Stimulated activated CD4-positive, alpha-beta T cell treated with anti-CD3 and anti-CD28 coated beads, Interleukin-1b, Interleukin-23, amount 100 ng/mL, for 48 hours (primary cell): ENCODE measurements at regions not wholly inside any gene's neighbourhood (a gene's known extent, or its start where the extent isn't known, plus 50 kb on each side); places are given as distances from the start of the nearest gene placed in this dataset.
A peak's percentile ranks its signal among the peaks of the same experiment; 100 is the strongest.
"Not testable (repeated sequence)": the region's sequence is repeated elsewhere in the genome, so short reads cannot be mapped to it uniquely, and the experiment has no call there.

ENCODE experiments used
- DNase-seq: peaks from one replicate; pipeline ENCODE4 v3.0.0-alpha.2; 2020

DNA sequence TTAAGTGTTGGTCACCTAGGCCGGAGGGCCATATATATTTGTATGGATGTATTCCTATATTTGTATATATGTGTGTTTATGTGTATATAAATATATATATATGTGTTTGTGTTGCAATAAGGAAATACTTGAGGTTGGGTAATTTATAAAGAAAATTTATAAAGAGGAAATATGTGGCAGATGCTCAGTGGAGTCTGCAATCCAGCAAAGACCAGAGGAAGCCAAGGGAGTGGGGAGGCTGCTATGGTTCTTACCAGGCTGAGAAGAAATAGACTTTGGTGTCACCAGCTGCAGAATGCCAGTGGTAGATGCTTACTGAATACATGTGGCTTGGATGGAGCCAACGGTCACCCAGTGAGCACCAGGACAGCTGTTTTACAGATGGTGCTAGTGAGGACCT lies 97.4 kb upstream of the ELOVL5 start:
- no peak for DNase-seq

GRCh38 chr6:53441761-53442160 lies 93.0 kb upstream of the ELOVL5 start:
- no peak for DNase-seq

- peak; percentile 38 for DNase-seq
Measured at GRCh38 chr6:53441035-53441493, 92.3 kb upstream of the ELOVL5 start.

DNA sequence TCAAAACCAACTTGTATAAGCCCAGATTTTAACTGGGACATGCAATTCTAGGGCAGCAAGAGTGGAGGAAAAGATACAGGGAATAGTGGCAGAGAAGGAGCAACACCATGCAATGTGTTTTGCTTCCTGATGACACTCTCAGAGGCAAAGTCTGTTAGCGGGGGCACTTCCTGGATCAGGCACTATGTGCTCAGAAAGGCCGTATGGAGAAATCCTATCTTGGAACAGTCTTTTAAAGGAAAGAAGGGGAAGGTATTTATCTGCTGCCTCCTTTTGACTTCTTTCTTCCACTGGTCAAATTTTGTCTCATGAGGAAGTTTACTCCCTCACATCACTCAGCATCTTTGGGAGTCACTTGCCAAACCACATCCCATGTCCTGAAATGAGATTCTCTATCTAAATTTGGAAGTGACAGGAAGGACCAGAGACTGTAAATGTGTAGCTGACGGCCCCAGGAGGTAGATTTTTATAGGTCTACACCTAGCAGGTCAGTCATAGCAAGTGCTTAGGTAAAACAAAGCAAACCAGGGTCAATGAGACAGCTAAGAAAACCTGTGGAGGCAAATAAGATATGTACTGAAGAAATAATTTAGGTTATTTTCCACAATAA lies 91.7 kb upstream of the ELOVL5 start:
- no peak for DNase-seq

DNA sequence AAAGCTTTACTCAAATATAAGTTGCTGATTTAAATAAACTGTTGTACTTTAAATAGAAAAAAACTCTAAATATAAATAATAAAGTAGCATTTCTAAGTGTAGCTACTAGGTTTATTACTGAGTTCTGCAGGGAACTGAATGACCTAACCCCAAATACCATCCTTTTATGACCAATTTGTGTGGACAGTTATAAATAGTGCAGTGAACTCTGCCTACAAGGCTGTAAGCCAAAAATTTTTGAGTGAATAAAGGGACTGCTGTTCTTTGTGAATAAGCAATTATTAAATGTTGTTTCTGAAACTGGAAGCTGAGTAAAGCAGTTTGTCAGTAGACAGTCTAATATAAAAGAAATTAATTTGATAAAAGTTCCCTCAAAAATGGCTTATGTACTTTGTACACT lies 90.8 kb upstream of the ELOVL5 start:
- no peak for DNase-seq

DNA sequence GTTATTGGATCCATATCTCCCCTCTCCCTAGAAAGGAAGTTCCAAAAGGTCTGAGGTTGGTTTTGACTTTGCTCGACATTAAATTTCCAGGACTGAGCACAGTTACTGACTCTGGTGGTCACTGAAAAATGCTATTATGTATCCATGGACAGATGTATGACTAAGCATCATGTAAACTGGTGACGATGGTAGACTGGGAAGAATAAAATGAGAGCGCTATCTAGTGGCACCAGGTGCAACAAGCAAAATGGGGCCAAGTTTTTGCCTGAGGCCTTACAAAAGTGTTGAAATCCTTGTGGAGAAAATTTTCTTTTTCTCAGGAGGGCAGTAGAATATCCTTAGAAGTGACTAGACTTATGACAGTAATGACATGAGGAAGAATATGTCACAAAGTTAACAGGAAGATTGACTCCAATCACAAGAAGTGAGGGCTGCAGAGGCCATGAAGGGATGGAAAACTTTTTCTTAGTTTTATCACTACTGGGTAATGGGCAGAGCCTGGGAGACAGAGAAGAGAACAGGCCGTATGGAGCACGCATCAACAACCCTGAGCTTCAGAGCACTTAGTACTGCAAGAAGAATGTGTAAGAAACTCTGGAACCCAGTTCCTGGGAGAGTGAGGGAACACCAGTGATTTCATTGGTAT lies 88.9 kb upstream of the ELOVL5 start:
- no peak for DNase-seq

DNA sequence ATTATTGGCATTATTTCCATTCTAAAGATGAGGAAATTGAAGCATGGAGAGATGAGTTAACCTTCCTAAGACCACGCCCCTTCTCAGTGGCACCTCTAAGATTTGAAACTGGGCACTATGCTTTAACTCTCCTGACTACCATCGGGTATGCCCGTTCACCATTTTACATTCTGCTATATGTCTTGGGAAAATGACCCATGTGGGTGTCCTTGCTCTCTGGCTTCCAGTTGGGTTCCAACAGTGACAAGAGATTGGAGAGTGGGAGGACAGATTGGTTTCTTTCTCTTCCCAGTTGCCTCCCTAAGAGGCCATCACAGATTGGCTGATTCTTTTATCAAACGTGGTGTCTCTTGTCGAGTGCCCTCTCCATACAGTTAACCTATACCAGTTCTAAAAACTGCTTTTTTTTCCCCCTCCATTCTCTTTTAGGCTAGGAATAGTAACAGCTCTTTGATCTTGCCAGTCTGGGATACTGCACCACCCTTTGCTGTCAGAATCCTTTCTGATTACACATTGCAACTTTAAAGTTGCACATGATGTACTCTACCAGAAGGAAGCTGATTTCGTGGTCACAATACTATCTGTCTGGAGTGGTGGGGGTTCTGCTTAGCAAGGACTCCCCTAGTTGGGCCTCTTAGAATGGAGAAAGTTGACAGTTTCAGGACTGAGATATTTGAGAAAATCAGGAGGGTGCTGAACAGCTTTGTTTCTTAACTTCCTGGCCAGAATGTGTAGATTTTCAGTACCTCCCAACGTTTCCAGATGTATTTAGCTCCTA lies 88.0 kb upstream of the ELOVL5 start:
- no peak for DNase-seq

- no peak for DNase-seq
Measured at GRCh38 chr6:53433951-53434285, 85.2 kb upstream of the ELOVL5 start.

DNA sequence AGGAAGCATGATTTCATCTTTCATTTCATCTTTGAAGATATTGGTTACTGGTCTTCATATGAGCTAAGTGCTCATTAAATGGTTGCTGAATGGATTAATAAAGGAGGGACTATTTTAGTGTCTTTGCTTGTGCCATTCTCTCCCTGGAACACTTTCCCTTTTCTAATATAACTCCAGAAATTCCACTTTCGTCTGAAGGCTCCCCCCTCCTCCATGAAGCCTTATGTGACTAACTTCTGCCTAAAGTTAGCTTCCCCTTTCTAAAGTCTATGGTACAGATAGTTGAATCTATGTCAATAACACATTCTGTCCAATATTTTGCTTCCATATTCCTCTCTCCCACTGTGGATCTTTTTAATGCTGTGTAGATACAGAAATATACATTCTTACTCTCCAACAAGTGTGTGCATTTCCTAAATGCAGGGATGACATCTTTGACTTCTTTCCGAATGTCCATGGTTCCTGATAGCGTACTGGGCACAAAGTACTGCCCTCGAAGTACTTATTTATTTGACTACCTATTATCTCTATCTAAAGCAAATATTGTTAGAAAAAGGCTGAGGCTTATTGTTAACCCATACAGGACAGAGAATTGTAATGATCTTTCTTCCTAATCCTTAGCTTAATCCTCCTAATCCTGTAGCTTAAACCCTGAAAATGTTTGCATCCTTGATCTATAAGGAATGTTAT lies 84.7 kb upstream of the ELOVL5 start:
- no peak for DNase-seq

- DNase-seq, result no peak
Measured at GRCh38 chr6:53432318-53433161, 83.8 kb upstream of the ELOVL5 start.

DNA sequence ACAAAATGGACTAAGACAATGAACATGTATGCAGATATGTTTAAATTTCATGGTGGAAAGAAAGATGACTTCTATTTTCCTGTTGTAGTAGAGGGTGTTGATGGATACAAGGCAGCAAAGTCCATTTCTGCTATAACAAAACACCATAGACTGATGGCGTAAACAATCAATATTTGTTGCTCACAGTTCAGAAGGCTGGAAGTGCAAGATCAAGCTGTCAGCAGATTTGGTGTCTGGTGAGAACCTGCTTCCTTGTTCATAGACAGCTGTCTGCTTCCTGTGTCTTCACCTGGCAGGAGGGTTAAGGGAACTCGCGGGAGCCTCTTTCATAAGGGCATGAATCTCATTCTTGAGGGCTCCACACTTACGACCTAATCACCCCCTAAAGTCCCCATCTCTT lies 83.0 kb upstream of the ELOVL5 start:
- DNase-seq, result no peak

GRCh38 chr6:53429401-53429800 lies 80.7 kb upstream of the ELOVL5 start:
- no peak for DNase-seq

DNA sequence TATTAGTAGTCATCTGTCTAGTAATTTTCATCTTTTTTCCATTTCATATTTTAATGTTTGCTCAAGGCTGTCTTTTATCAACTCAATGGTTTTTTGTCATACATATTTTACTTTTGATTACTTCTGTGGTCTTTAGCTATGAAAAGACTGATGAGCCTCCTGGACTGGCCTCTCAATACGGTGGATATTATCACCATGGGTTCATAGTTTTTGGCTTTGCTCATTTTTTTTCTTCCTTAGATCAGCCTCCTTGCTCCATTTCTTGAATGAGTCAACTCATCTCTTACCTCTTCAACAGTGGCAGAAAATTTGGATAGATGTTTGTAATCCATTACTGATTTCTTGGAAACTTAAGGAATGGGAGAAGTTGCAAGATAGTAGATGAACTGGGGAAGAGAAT lies 80.1 kb upstream of the ELOVL5 start:
- no peak for DNase-seq

- no peak for DNase-seq
Measured at GRCh38 chr6:53426667-53427270, 78.0 kb upstream of the ELOVL5 start.

DNA sequence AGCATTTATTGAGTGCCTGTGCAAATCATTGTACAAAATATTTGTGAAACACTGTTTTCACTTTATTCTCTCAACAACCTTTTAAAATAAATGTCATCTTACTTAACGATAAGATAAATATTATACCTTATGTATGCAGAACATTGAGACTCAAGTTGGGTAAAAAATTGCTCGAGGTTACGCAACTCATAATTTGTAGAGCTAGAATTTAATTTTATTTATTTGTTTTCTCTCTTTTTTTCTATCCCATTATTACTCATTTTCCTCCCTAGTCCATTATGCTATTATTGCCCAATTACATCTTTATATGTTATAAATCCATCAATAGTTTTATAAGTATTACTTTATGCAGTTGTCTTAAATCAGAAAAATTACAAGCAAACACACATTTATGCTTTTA lies 77.4 kb upstream of the ELOVL5 start:
- DNase-seq, result no peak

DNA sequence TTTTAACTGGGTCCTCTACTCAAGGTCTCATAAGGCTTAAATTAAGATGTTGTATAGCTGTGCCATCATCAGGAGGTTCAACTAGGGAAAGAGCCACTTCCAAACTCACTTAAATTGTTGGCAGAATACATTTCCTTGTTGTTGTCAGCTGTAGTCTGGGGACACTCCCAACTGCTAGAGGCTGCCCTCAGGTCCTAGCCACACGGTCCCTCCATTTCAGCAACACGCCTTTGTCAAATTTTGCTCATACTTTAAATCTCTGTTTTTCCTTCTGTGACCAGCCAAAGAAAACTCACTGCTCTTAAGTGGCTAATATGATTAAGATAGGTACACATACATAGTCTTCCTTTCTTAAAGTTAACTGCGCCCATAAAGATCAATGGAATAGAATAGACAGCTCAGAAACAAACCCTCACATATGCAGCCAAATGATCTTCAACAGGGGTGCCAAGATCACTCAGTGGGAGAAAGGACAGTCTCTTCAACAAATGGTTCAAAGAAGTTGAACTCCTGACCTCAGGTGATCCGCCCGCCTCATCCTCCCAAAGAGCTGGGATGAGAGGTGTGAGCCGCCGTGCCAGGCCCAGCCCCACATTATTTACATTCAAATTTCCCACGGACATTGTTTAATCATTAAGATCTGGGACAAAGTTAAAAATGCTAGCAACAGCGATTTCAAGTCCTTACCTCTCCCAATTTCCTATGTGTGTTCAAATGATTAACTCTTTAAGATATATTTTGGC lies 76.4 kb upstream of the ELOVL5 start:
- no peak for DNase-seq

DNA sequence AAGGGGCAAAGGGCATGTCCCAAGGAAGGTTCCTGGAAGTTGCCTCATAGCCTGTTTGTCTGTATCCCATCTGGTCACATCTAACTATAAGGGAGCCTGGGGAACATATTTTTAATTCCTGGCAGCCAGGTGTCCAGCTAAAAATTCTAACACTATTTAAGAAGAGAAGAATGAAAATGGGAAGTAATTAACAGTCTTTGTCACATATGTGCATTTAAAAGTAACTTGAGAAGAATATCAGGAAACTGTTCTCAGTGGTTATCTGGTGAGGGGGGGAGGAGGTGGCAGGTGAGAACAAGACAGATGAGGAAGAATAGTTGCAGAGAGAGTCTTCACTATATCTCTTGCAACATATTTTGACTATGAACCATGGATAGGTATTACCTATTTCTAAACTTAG lies 75.5 kb upstream of the ELOVL5 start:
- DNase-seq, result no peak

DNA sequence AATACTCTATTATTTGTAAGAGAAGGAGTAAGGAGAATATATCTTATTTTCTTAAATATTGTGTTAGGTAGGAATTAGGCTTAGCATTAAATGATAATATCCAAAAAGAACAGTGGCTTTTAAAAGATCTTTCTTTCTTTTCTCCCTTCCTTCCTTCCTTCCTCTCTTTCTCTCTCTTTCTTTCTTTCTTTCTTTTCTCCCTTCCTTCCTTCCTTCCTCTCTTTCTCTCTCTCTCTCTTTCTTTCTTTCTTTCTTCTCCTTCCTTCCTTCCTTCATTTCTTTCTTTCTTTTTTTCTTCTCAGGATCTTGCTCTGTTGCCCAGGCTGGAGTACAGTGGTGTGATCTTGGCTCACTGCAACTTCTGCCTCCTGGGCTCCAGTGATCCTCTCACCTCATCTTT lies 74.8 kb upstream of the ELOVL5 start:
- not testable (repeated sequence) for DNase-seq

GRCh38 chr6:53419026-53419425 lies 70.3 kb upstream of the ELOVL5 start:
- no peak for DNase-seq

- no peak for DNase-seq
Measured at GRCh38 chr6:53418288-53418687, 69.5 kb upstream of the ELOVL5 start.

- no peak for DNase-seq
Measured at GRCh38 chr6:53417141-53417540, 68.4 kb upstream of the ELOVL5 start.

- DNase-seq, result no peak
Measured at GRCh38 chr6:53413326-53413725, 64.6 kb upstream of the ELOVL5 start.
